Renal cortex interstitium (tissue), 11 donors: ENCODE measurements at regions not wholly inside any gene's neighbourhood (a gene's known extent, or its start where the extent isn't known, plus 50 kb on each side); places are given as distances from the start of the nearest gene placed in this dataset.

Experiments used
- DNase-seq, 11 donors: peaks; one replicate each; pipeline ENCODE4 v3.0.0-alpha.2; 2013; ENCODE audit warnings: low read depth in 9 of 11, low spot score in 4 of 11; ENCODE audit errors: extremely low read depth in 1 of 11

GRCh38 chr6:170182093-170182780 is 108.6 kb downstream of the DLL1 start:
- DNase-seq = no peak

GRCh38 chr6:170181338-170181690 is 109.6 kb downstream of the DLL1 start:
- no peak for DNase-seq

GRCh38 chr6:170180671-170181337 is 110.1 kb downstream of the DLL1 start:
- no peak for DNase-seq

GRCh38 chr6:170179616-170180324 is 111.1 kb downstream of the DLL1 start:
- DNase-seq = no peak

- DNase-seq = no peak
Measured at GRCh38 chr6:170178561-170179477, 112.1 kb downstream of the DLL1 start.

- no peak for DNase-seq
Measured at GRCh38 chr6:170177772-170178560, 112.9 kb downstream of the DLL1 start.

GRCh38 chr6:170176898-170177771 is 113.7 kb downstream of the DLL1 start:
- DNase-seq = no peak

GRCh38 chr6:170176136-170176897 is 114.6 kb downstream of the DLL1 start:
- DNase-seq = no peak

- no peak for DNase-seq
Measured at GRCh38 chr6:170175644-170176135, 115.2 kb downstream of the DLL1 start.

GRCh38 chr6:170174771-170175643 is 115.9 kb downstream of the DLL1 start:
- DNase-seq = no peak

GRCh38 chr6:170174124-170174770 is 116.6 kb downstream of the DLL1 start:
- DNase-seq = no peak

GRCh38 chr6:170173335-170173881 is 117.5 kb downstream of the DLL1 start:
- no peak for DNase-seq

GRCh38 chr6:170172825-170173256 is 118.0 kb downstream of the DLL1 start:
- no peak for DNase-seq

- no peak for DNase-seq
Measured at GRCh38 chr6:170172392-170172791, 118.5 kb downstream of the DLL1 start.

- no peak for DNase-seq
Measured at GRCh38 chr6:170167657-170168159, 123.2 kb downstream of the DLL1 start.
